ENCODE measurements at regions not wholly inside any gene's neighbourhood (a gene's known extent, or its start where the extent isn't known, plus 50 kb on each side); places are given as distances from the start of the nearest gene placed in this dataset.

- TF ChIP-seq ZNF274 (IDR thresholded peaks at IDR 0.05; ENCODE audit: low read depth, low read length) (no peak), YY1 (IDR thresholded peaks at IDR 0.05; ENCODE audit: insufficient read depth, insufficient read length) (no peak)
These were observed 347.9 kb downstream of the NR2F2 start for GRCh38 chr15:96678386-96678785.
